GM18505 (cell line): ENCODE measurements at regions not wholly inside any gene's neighbourhood (a gene's known extent, or its start where the extent isn't known, plus 50 kb on each side); places are given as distances from the start of the nearest gene placed in this dataset.
"Not testable (repeated sequence)": the region's sequence is repeated elsewhere in the genome, so short reads cannot be mapped to it uniquely, and the experiment has no call there.

Experiments
- ATAC-seq: cut with Tn5 transposase; IDR thresholded peaks from one replicate; pipeline ENCODE4 v1.9.1; 2021; ENCODE audit not compliant: unreplicated experiment
- POLR2A ChIP-seq: IDR thresholded peaks from 4 replicates; pipeline ENCODE4 v1.6.1; 2011; ENCODE audit warnings: borderline replicate concordance; ENCODE audit not compliant: insufficient read depth, insufficient read length; ENCODE audit errors: extremely low read depth

GRCh38 chr1:88593358-88593757, 90.7 kb upstream of the PKN2 start:
- TF ChIP-seq POLR2A: no peak
- no peak for ATAC-seq

DNA sequence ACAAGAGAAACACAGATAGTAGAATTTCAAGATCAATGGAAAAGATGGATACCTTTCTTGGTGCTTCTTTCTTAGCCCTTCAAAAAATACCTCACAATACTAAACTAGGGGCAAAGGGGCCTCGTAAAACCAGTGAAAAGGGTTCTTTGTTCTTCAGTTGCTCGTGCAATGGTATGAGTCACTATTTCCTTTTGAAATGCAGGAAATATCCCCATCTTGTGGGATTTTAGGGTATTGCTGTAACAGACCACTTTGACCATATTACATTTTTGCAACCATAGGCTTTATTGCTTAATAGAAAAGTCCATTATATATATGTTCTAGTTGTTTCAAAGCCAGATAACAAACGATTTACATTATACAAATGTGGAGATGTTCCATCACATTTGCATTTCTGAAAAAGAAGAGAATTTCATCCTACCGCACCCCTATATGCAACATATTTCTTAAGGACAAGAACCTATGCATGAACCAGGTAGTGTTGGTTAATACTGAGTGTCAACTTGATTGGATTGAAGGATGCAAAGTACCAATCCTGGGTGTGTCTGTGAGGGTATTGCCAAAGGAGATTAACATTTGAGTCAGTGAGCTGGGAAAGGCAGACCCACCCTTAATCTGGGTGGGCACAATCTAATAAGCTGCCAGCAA, 88.6 kb upstream of the PKN2 start:
- TF ChIP-seq POLR2A: no peak
- no peak for ATAC-seq

GRCh38 chr1:88597973-88598372, 86.1 kb upstream of the PKN2 start:
- ATAC-seq: not testable (repeated sequence)

DNA sequence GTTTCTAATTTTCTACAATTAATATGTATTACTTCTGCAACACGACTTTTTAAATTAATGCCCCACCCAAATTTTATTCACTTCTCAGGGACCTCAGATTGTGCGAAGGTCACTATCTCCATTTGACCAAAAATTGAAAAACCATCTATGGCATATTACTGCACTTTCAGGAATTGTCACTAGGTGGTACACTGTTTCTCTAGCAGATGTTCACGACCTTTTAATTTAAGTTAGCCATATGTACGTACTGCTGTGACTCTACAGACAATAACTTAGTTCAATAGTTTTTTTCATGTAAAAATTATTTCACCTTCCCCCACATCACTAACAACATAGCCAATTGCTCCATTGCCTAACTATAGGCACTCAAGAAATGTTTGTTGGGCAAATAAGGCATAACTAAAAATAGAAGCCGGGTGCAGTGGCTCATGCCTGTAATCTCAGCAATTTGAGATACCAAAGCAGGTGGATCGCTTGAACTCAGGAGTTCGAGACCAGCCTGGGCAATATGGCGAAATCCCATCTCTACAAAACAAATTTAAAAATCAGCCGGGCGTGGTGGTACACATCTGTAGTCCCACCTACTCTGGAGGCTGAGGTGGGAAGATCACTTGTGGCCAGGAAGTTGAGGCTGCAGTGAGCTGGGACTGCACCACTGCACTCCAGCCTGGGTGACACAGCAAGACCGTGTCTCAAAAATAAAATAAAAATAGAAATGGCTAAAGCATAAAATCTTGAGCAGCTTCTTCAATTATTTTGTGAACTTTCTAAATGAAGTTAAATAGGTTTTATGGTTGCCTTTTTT, 75.7 kb upstream of the PKN2 start:
- peak; percentile 76 for ATAC-seq
- no peak for TF ChIP-seq POLR2A

DNA sequence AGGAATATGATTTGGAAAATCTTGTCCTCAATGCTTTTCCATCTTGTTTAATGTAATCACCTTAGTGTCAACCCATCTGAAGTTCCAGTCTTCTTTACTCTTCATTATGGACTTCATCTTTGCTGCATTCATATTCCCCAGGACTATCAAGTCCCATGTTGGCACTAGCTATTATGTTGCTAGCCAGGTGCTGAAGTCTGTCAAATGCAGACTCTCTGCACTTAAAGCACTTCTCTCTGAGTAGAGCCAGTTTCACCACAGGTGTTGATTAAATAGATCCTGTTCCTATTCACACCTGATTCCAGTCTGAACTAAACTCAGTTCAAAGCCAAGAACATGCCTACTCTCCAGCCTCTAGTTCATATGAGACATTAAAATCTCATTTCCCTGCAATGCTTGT, 75.0 kb upstream of the PKN2 start:
- ATAC-seq: no peak
- no peak for TF ChIP-seq POLR2A

- ATAC-seq: no peak
- TF ChIP-seq POLR2A: no peak
Observed at GRCh38 chr1:88610687-88611086, 73.4 kb upstream of the PKN2 start.

DNA sequence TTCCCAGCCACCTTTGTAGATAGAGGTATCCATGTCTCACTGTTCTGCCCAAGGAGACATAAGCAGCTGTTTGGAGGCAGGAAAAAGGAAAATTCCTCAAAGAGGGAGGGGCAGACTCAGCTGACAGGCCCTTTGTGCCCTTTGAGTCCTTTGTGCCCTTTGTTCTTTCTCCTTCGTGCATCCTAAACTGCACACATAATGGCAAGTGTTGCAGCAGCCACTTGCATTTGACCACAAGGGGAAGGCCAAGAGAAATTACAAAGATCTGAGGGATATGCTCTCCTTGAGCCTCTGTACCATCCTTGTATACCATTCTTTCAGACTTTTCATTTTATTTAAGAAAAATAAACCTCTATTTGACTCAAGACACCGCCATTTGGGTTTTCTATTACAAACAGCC, 71.8 kb upstream of the PKN2 start:
- no peak for TF ChIP-seq POLR2A
- no peak for ATAC-seq

- TF ChIP-seq POLR2A: no peak
- no peak for ATAC-seq
Observed at GRCh38 chr1:88612773-88613172, 71.3 kb upstream of the PKN2 start.

GRCh38 chr1:88618331-88618730, 65.7 kb upstream of the PKN2 start:
- no peak for TF ChIP-seq POLR2A
- ATAC-seq: no peak

- ATAC-seq: not testable (repeated sequence)
Observed at GRCh38 chr1:88623101-88623500, 61.0 kb upstream of the PKN2 start.
